ENCODE measurements at regions not wholly inside any gene's neighbourhood (a gene's known extent, or its start where the extent isn't known, plus 50 kb on each side); places are given as distances from the start of the nearest gene placed in this dataset.

GRCh38 chr16:48487287-48487686, 102.1 kb upstream of the SIAH1 start:
- 90% methylated on average over 2 of the region's 2 CpGs for WGBS
- Histone ChIP-seq H3K36me3 (ENCODE audit: control insufficient read depth in 2 of 2, insufficient read depth in 2 of 2, low read length in 1 of 2) (no peaks in the 10 kb centered on the region), H3K27me3 (ENCODE audit: control insufficient read depth in 2 of 2, insufficient read depth in 1 of 2, low read length in 1 of 2) (no peaks in the 10 kb centered on the region), H3K4me3 (ENCODE audit: low read length in 2 of 2) (no peak overlapping the region), H3K27ac (ENCODE audit: low read depth in 1 of 2, low read length in 1 of 2) (no peak overlapping the region), H3K9me3 (ENCODE audit: control insufficient read depth in 2 of 2, insufficient read depth in 1 of 2, low read length in 1 of 2) (no peaks in the 10 kb centered on the region), H3K4me1 (ENCODE audit: control insufficient read depth in 2 of 2, insufficient read depth in 2 of 2, low read length in 2 of 2) (no peaks in the 10 kb centered on the region)
- DNase-seq (ENCODE audit: low read depth in 6 of 9, low spot score in 9 of 9): no peak

- Histone ChIP-seq H3K4me3 (ENCODE audit: low read length in 2 of 2) (no peak overlapping the region), H3K4me1 (ENCODE audit: control insufficient read depth in 2 of 2, insufficient read depth in 2 of 2, low read length in 2 of 2) (no peaks in the 10 kb centered on the region), H3K27ac (ENCODE audit: low read depth in 1 of 2, low read length in 1 of 2) (no peak overlapping the region), H3K36me3 (ENCODE audit: control insufficient read depth in 2 of 2, insufficient read depth in 2 of 2, low read length in 1 of 2) (no peaks in the 10 kb centered on the region), H3K27me3 (ENCODE audit: control insufficient read depth in 2 of 2, insufficient read depth in 1 of 2, low read length in 1 of 2) (no peaks in the 10 kb centered on the region), H3K9me3 (ENCODE audit: control insufficient read depth in 2 of 2, insufficient read depth in 1 of 2, low read length in 1 of 2) (no peaks in the 10 kb centered on the region)
- no peak for DNase-seq (ENCODE audit: low read depth in 6 of 9, low spot score in 9 of 9)
- WGBS: 90% methylated on average over 2 of the region's 2 CpGs
These were observed 96.6 kb upstream of the SIAH1 start for GRCh38 chr16:48481772-48482171.

- no peaks in the 10 kb centered on the region for H3K36me3 ChIP-seq (ENCODE audit: control insufficient read depth in 2 of 2, insufficient read depth in 2 of 2, low read length in 1 of 2)
- H3K4me3 ChIP-seq (ENCODE audit: low read length in 2 of 2): no peak overlapping the region
- no peaks in the 10 kb centered on the region for H3K27me3 ChIP-seq (ENCODE audit: control insufficient read depth in 2 of 2, insufficient read depth in 1 of 2, low read length in 1 of 2)
- H3K9me3 ChIP-seq (ENCODE audit: control insufficient read depth in 2 of 2, insufficient read depth in 1 of 2, low read length in 1 of 2): no peaks in the 10 kb centered on the region
- no peak overlapping the region for H3K27ac ChIP-seq (ENCODE audit: low read depth in 1 of 2, low read length in 1 of 2)
- no peaks in the 10 kb centered on the region for H3K4me1 ChIP-seq (ENCODE audit: control insufficient read depth in 2 of 2, insufficient read depth in 2 of 2, low read length in 2 of 2)
- WGBS: 100% methylated on average over 1 of the region's 1 CpG
- no peak for DNase-seq (ENCODE audit: low read depth in 6 of 9, low spot score in 9 of 9)
These were observed 96.0 kb upstream of the SIAH1 start for GRCh38 chr16:48481211-48481610.

- no peaks in the 10 kb centered on the region for H3K27me3 ChIP-seq (ENCODE audit: control insufficient read depth in 2 of 2, insufficient read depth in 1 of 2, low read length in 1 of 2)
- no peaks in the 10 kb centered on the region for H3K36me3 ChIP-seq (ENCODE audit: control insufficient read depth in 2 of 2, insufficient read depth in 2 of 2, low read length in 1 of 2)
- H3K27ac ChIP-seq (ENCODE audit: low read depth in 1 of 2, low read length in 1 of 2): no peak overlapping the region
- WGBS: 96% methylated on average over 2 of the region's 2 CpGs
- no peak overlapping the region for H3K4me3 ChIP-seq (ENCODE audit: low read length in 2 of 2)
- no peak for DNase-seq (ENCODE audit: low read depth in 6 of 9, low spot score in 9 of 9)
- no peaks in the 10 kb centered on the region for H3K9me3 ChIP-seq (ENCODE audit: control insufficient read depth in 2 of 2, insufficient read depth in 1 of 2, low read length in 1 of 2)
- no peaks in the 10 kb centered on the region for H3K4me1 ChIP-seq (ENCODE audit: control insufficient read depth in 2 of 2, insufficient read depth in 2 of 2, low read length in 2 of 2)
These were observed 94.7 kb upstream of the SIAH1 start for GRCh38 chr16:48479955-48480354.

- 95% methylated on average over 3 of the region's 3 CpGs for WGBS
- H3K36me3 ChIP-seq (ENCODE audit: control insufficient read depth in 2 of 2, insufficient read depth in 2 of 2, low read length in 1 of 2): no peaks in the 10 kb centered on the region
- no peaks in the 10 kb centered on the region for H3K4me1 ChIP-seq (ENCODE audit: control insufficient read depth in 2 of 2, insufficient read depth in 2 of 2, low read length in 2 of 2)
- no peak overlapping the region for H3K27ac ChIP-seq (ENCODE audit: low read depth in 1 of 2, low read length in 1 of 2)
- no peak for DNase-seq (ENCODE audit: low read depth in 6 of 9, low spot score in 9 of 9)
- no peak overlapping the region for H3K4me3 ChIP-seq (ENCODE audit: low read length in 2 of 2)
- H3K9me3 ChIP-seq (ENCODE audit: control insufficient read depth in 2 of 2, insufficient read depth in 1 of 2, low read length in 1 of 2): no peaks in the 10 kb centered on the region
- no peaks in the 10 kb centered on the region for H3K27me3 ChIP-seq (ENCODE audit: control insufficient read depth in 2 of 2, insufficient read depth in 1 of 2, low read length in 1 of 2)
These were observed 94.1 kb upstream of the SIAH1 start for GRCh38 chr16:48479329-48479728.

GRCh38 chr16:48478393-48478792, 93.2 kb upstream of the SIAH1 start:
- H3K4me3 ChIP-seq (ENCODE audit: low read length in 2 of 2): no peak overlapping the region
- 87% methylated on average over 5 of the region's 5 CpGs for WGBS
- no peaks in the 10 kb centered on the region for H3K4me1 ChIP-seq (ENCODE audit: control insufficient read depth in 2 of 2, insufficient read depth in 2 of 2, low read length in 2 of 2)
- H3K9me3 ChIP-seq (ENCODE audit: control insufficient read depth in 2 of 2, insufficient read depth in 1 of 2, low read length in 1 of 2): no peaks in the 10 kb centered on the region
- no peaks in the 10 kb centered on the region for H3K27me3 ChIP-seq (ENCODE audit: control insufficient read depth in 2 of 2, insufficient read depth in 1 of 2, low read length in 1 of 2)
- DNase-seq (ENCODE audit: low read depth in 6 of 9, low spot score in 9 of 9): no peak
- no peak overlapping the region for H3K27ac ChIP-seq (ENCODE audit: low read depth in 1 of 2, low read length in 1 of 2)
- H3K36me3 ChIP-seq (ENCODE audit: control insufficient read depth in 2 of 2, insufficient read depth in 2 of 2, low read length in 1 of 2): no peaks in the 10 kb centered on the region

GRCh38 chr16:48471435-48471834, 86.2 kb upstream of the SIAH1 start:
- no peak for DNase-seq (ENCODE audit: low read depth in 6 of 9, low spot score in 9 of 9)
- 86% methylated on average over 5 of the region's 5 CpGs for WGBS
- no peaks in the 10 kb centered on the region for H3K36me3 ChIP-seq (ENCODE audit: control insufficient read depth in 2 of 2, insufficient read depth in 2 of 2, low read length in 1 of 2)

GRCh38 chr16:48462106-48462740, 77.0 kb upstream of the SIAH1 start:
- Histone ChIP-seq H3K4me3 (ENCODE audit: low read length in 2 of 2) (no peak overlapping the region), H3K4me1 (ENCODE audit: control insufficient read depth in 2 of 2, insufficient read depth in 2 of 2, low read length in 2 of 2) (no peaks in the 10 kb centered on the region), H3K27me3 (ENCODE audit: control insufficient read depth in 2 of 2, insufficient read depth in 1 of 2, low read length in 1 of 2) (no peaks in the 10 kb centered on the region), H3K27ac (ENCODE audit: low read depth in 1 of 2, low read length in 1 of 2) (no peak overlapping the region), H3K36me3 (ENCODE audit: control insufficient read depth in 2 of 2, insufficient read depth in 2 of 2, low read length in 1 of 2) (no peaks in the 10 kb centered on the region), H3K9me3 (ENCODE audit: control insufficient read depth in 2 of 2, insufficient read depth in 1 of 2, low read length in 1 of 2) (no peaks in the 10 kb centered on the region)
- WGBS: 95% methylated on average over 11 of the region's 11 CpGs
- no peak for DNase-seq (ENCODE audit: low read depth in 6 of 9, low spot score in 9 of 9)

More at GRCh38 chr16:48471435-48471834, 86.2 kb upstream of the SIAH1 start:
- no peak overlapping the region for H3K4me3 ChIP-seq (ENCODE audit: low read length in 2 of 2)
- H3K27me3 ChIP-seq (ENCODE audit: control insufficient read depth in 2 of 2, insufficient read depth in 1 of 2, low read length in 1 of 2): no peaks in the 10 kb centered on the region
- no peak overlapping the region for H3K27ac ChIP-seq (ENCODE audit: low read depth in 1 of 2, low read length in 1 of 2)
- H3K4me1 ChIP-seq (ENCODE audit: control insufficient read depth in 2 of 2, insufficient read depth in 2 of 2, low read length in 2 of 2): no peaks in the 10 kb centered on the region
- H3K9me3 ChIP-seq (ENCODE audit: control insufficient read depth in 2 of 2, insufficient read depth in 1 of 2, low read length in 1 of 2): no peaks in the 10 kb centered on the region

- Histone ChIP-seq H3K27me3 (ENCODE audit: control insufficient read depth in 2 of 2, insufficient read depth in 1 of 2, low read length in 1 of 2) (no peaks in the 10 kb centered on the region), H3K4me3 (ENCODE audit: low read length in 2 of 2) (no peak overlapping the region), H3K4me1 (ENCODE audit: control insufficient read depth in 2 of 2, insufficient read depth in 2 of 2, low read length in 2 of 2) (no peaks in the 10 kb centered on the region), H3K9me3 (ENCODE audit: control insufficient read depth in 2 of 2, insufficient read depth in 1 of 2, low read length in 1 of 2) (no peaks in the 10 kb centered on the region), H3K36me3 (ENCODE audit: control insufficient read depth in 2 of 2, insufficient read depth in 2 of 2, low read length in 1 of 2) (no peaks in the 10 kb centered on the region), H3K27ac (ENCODE audit: low read depth in 1 of 2, low read length in 1 of 2) (no peak overlapping the region)
- no peak for DNase-seq (ENCODE audit: low read depth in 6 of 9, low spot score in 9 of 9)
- WGBS: 94% methylated on average over 3 of the region's 3 CpGs
These were observed 74.0 kb upstream of the SIAH1 start for GRCh38 chr16:48459167-48459566.

GRCh38 chr16:48454051-48454450, 68.8 kb upstream of the SIAH1 start:
- DNase-seq (ENCODE audit: low read depth in 6 of 9, low spot score in 9 of 9): no peak
- Histone ChIP-seq H3K4me1 (ENCODE audit: control insufficient read depth in 2 of 2, insufficient read depth in 2 of 2, low read length in 2 of 2) (no peaks in the 10 kb centered on the region), H3K27ac (ENCODE audit: low read depth in 1 of 2, low read length in 1 of 2) (no peak overlapping the region), H3K4me3 (ENCODE audit: low read length in 2 of 2) (no peak overlapping the region), H3K27me3 (ENCODE audit: control insufficient read depth in 2 of 2, insufficient read depth in 1 of 2, low read length in 1 of 2) (no peaks in the 10 kb centered on the region), H3K36me3 (ENCODE audit: control insufficient read depth in 2 of 2, insufficient read depth in 2 of 2, low read length in 1 of 2) (no peaks in the 10 kb centered on the region), H3K9me3 (ENCODE audit: control insufficient read depth in 2 of 2, insufficient read depth in 1 of 2, low read length in 1 of 2) (no peaks in the 10 kb centered on the region)
- 96% methylated on average over 7 of the region's 7 CpGs for WGBS

Data from thymus (tissue), 11 donors.